Ishikawa (cell line): ENCODE measurements at regions not wholly inside any gene's neighbourhood (a gene's known extent, or its start where the extent isn't known, plus 50 kb on each side); places are given as distances from the start of the nearest gene placed in this dataset.

Source experiments
- CEBPB ChIP-seq: IDR thresholded peaks from 2 replicates; pipeline ENCODE4 v1.6.1; 2012
- CREB1 ChIP-seq: IDR thresholded peaks from 2 replicates; pipeline ENCODE4 v1.6.1; 2012; ENCODE audit warnings: low read depth
- EGR1 ChIP-seq: IDR thresholded peaks from 2 replicates; pipeline ENCODE4 v1.6.1; 2012
- EP300 ChIP-seq: IDR thresholded peaks from 2 replicates; pipeline ENCODE4 v1.6.1; 2012; ENCODE audit warnings: borderline replicate concordance
- FOXM1 ChIP-seq: IDR thresholded peaks from 2 replicates; pipeline ENCODE4 v1.6.1; 2012; ENCODE audit warnings: low read depth, borderline replicate concordance
- MAX ChIP-seq: IDR thresholded peaks from 2 replicates; pipeline ENCODE4 v1.6.1; 2012
- NFIC ChIP-seq: IDR thresholded peaks from 2 replicates; pipeline ENCODE4 v1.6.1; 2012
- RAD21 ChIP-seq: IDR thresholded peaks from 2 replicates; pipeline ENCODE4 v1.6.1; 2012; ENCODE audit warnings: low read depth
- REST ChIP-seq: IDR thresholded peaks from 2 replicates; pipeline ENCODE4 v1.6.1; 2012; ENCODE audit warnings: low read depth, mild to moderate bottlenecking
- TAF1 ChIP-seq: IDR thresholded peaks from 2 replicates; pipeline ENCODE4 v1.6.1; 2012; ENCODE audit warnings: low read depth, mild to moderate bottlenecking
- TCF12 ChIP-seq: IDR thresholded peaks from 2 replicates; pipeline ENCODE4 v1.6.1; 2012; ENCODE audit warnings: low read depth
- TEAD4 ChIP-seq: IDR thresholded peaks from 2 replicates; pipeline ENCODE4 v1.6.1; 2012
- USF1 ChIP-seq: IDR thresholded peaks from 2 replicates; pipeline ENCODE4 v1.6.1; 2012
- YY1 ChIP-seq: IDR thresholded peaks from 2 replicates; pipeline ENCODE4 v1.6.1; 2012; ENCODE audit warnings: low read depth
- ZBTB7A ChIP-seq: IDR thresholded peaks from 2 replicates; pipeline ENCODE4 v1.6.1; 2012; ENCODE audit warnings: low read depth

- TF ChIP-seq ZBTB7A (no peak), FOXM1 (no peak), USF1 (no peak), YY1 (no peak), EGR1 (no peak), TAF1 (no peak), TEAD4 (no peak), CREB1 (no peak), TCF12 (no peak), RAD21 (no peak)
Observed at GRCh38 chr3:150213577-150213976, 194.5 kb upstream of the TSC22D2 start.

- TF ChIP-seq EP300: no peak
- no peak for TF ChIP-seq FOXM1
- TF ChIP-seq TAF1: no peak
Observed at GRCh38 chr3:150210461-150211110, 197.5 kb upstream of the TSC22D2 start.

GRCh38 chr3:150203273-150203672 lies 204.8 kb upstream of the TSC22D2 start:
- TF ChIP-seq CEBPB (no peak), ZBTB7A (no peak), TEAD4 (no peak), FOXM1 (no peak), REST (no peak), EP300 (no peak), MAX (no peak), TCF12 (no peak), EGR1 (no peak), CREB1 (no peak), NFIC (no peak), YY1 (no peak), RAD21 (no peak), USF1 (no peak), TAF1 (no peak)

- TF ChIP-seq RAD21 (no peak), USF1 (no peak), YY1 (no peak), EP300 (no peak), EGR1 (no peak), CREB1 (no peak), NFIC (no peak), ZBTB7A (no peak), FOXM1 (no peak), TCF12 (no peak), TEAD4 (no peak), CEBPB (no peak), REST (no peak), MAX (no peak), TAF1 (no peak)
Observed at GRCh38 chr3:150202711-150203110, 205.4 kb upstream of the TSC22D2 start.

- TF ChIP-seq CEBPB (no peak), EP300 (no peak), TEAD4 (no peak), MAX (no peak), TAF1 (no peak), RAD21 (no peak), FOXM1 (no peak), TCF12 (no peak), NFIC (no peak), ZBTB7A (no peak), EGR1 (no peak), YY1 (no peak), CREB1 (no peak), REST (no peak), USF1 (no peak)
Observed at GRCh38 chr3:150194957-150195356, 213.1 kb upstream of the TSC22D2 start.
